GM19397 (cell line): ENCODE measurements at regions not wholly inside any gene's neighbourhood (a gene's known extent, or its start where the extent isn't known, plus 50 kb on each side); places are given as distances from the start of the nearest gene placed in this dataset.
"Not testable (repeated sequence)": the region's sequence is repeated elsewhere in the genome, so short reads cannot be mapped to it uniquely, and the experiment has no call there.

Experiments used
- ATAC-seq: cut with Tn5 transposase; IDR thresholded peaks from one replicate; pipeline ENCODE4 v1.9.1; 2021; ENCODE audit warnings: mild to moderate bottlenecking, moderate library complexity; ENCODE audit not compliant: unreplicated experiment

DNA sequence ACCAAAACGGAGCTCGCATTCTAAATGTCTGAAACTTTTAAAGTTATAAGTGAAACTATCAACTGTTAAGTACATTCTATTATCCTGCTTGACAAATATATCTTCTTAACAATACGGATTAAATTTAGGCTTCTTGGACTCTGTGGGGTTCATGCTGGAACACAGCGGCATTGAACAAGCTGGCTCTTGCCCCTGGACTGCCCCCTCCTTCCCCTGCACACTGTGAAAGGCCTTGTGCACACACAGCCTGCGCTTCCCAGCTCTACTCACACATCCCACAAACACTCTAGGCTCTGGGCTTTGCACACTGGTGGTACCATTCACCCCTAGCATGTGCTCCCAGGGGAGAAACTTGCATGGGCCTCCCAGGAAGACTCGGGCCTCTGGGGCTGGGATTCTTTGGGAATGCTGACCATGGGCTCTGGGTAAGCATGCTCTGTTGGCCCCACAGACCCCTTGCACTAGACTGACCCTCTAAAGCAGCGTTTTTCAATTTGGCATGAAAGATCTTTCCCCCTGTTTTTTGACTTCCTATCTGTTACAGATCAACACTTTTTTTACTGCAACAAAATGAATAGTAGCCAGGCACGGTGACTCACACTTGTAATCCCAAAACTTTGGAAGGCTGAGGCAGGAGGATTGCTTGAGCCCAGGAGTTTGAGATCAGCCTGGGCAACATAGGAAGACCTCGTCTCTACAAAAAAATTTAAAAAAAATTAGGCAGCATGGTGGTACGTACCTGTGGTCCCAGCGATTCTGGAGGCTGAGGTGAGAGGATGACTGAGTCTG lies 96.2 kb upstream of the CPM start:
- ATAC-seq = no peak

- ATAC-seq = no peak
These were observed 97.3 kb upstream of the CPM start for GRCh38 chr12:69030321-69030720.

GRCh38 chr12:69036533-69036932 lies 103.6 kb upstream of the CPM start:
- ATAC-seq = no peak

DNA sequence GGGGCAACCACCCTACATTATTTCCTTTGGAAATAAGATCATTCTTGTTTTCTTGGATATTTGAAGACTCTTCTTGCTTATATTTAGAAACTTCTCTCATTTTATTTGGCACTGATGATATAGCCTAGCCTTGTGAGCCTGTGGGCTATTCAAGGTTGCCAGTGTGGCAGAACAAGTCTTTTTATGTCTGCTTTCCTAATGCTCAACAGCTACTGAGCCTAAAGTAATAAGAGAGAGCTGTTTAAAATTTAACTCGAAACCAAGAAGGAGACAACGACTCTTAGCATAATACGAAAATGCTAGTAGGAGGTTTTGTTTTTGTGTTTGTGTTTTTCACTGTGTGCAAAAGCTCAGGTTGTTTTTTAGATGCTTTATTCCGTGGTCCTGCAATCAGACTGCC lies 104.0 kb upstream of the CPM start:
- ATAC-seq = no peak

DNA sequence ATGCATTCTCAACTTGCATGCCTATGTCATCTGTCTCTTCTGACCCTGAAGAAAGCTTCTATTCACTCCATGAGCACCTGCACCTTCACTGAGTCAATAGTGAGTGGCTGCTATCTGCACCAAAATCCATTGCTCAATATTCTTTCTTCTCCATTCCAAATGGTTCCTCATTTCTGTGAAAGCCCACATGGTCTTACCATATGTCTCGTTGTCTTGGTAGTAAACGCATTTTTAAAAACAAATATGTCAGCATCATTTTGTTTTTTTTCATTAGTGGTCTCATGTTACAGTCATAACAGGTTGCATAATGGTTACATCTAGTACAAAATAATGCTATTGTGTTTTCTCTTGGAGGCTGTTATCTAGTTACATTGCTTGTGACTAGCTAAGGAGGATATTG lies 106.9 kb upstream of the CPM start:
- no peak for ATAC-seq

- no peak for ATAC-seq
These were observed 109.6 kb upstream of the CPM start for GRCh38 chr12:69042557-69042956.

- ATAC-seq = no peak
These were observed 110.0 kb upstream of the CPM start for GRCh38 chr12:69042970-69043369.

DNA sequence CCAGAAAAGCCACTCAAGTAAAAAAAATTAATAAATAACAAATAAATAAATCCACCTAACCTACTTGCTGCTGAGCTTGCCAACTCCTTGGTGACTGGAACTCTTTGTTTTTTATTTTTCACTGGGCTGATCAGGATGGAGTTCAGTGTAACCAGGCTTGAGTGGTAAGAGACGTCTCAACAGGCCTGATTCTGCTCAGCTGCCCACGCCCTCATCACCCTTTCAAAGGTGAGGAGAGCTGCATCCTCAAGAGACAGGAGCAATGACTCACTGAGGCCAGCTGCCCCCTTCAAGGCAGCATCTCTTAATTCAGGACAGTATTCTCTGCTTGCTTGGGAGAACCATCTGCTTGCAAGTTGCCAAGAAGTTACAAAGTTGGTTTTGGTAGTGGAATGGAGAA lies 111.9 kb upstream of the CPM start:
- no peak for ATAC-seq

DNA sequence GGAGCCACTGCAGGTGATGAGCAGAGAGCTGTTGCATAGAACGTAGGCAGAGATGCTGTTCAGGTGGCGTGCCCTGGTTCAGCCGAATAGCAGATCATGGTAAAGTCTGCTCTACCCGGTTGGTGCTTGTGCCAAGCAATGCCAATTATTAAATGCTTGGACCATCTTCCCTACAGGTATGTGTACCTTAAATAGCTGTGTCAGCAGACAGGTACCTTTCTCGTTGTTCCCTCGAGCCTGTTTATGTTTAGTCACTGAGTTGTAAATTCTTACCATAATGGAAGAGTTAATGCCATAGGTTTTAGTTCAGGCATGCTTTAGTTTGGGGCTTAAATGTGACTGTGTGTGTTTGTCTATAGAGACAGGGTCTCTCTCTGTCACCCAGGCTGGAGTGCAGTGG lies 112.5 kb upstream of the CPM start:
- no peak for ATAC-seq

DNA sequence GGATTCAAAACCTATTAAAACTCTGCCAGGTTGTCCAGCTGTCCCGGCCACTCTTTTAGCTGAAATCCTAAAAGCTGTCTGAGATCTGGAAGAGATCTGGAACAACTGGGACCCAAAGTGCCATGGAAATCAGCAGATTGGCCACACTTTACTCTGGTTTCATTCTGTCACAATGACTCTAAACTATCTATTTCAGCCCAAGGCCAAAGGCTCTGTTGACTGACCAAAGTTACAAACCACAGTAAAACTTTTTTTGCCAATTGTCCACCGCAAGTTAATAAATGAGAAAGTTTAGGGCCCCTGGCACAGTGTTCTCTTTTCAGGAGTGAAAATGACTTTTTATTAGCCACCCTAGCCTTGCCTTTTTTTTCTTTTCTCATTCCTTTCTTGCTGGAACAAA lies 113.4 kb upstream of the CPM start:
- ATAC-seq = no peak

GRCh38 chr12:69046920-69047319 lies 113.9 kb upstream of the CPM start:
- no peak for ATAC-seq

GRCh38 chr12:69047990-69048389 lies 115.0 kb upstream of the CPM start:
- ATAC-seq = no peak

GRCh38 chr12:69049855-69050254 lies 116.9 kb upstream of the CPM start:
- not testable (repeated sequence) for ATAC-seq

DNA sequence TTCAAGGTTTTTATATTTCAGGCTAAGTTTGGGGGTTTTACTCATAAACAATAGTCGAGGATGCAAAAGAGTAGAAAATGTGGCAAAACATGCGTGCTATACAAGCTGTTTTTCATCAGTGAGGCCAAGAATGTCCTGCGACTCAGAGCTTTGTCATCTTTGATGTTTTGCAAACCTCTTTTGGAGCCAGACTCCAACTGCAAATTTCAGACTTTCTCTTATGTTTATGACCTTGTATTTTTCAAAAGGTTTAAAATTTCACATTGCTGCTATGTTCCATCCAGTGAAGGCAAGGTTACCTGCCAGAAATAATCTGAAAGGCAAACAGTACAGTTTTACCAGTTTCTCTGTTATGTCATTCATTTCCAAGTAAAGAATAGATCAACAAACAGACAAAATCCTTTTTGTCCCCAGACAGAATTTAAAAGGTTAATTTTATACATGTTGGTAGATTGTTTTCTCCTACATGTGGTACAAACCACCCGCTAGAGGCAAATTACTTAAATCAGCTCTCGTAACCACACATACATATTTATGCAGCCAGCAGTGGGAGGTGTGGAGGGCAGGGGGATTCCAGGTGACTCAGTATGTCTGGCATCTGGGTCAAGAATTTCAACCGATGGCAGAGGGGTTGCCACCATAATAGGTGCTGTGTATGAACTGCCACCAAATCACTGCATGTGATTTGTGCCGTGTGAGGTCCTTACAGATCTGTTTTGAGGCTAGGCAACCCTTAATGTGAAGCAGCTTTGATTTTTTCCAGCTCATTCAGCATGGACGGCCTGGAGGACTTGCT lies 119.8 kb upstream of the CPM start:
- no peak for ATAC-seq

DNA sequence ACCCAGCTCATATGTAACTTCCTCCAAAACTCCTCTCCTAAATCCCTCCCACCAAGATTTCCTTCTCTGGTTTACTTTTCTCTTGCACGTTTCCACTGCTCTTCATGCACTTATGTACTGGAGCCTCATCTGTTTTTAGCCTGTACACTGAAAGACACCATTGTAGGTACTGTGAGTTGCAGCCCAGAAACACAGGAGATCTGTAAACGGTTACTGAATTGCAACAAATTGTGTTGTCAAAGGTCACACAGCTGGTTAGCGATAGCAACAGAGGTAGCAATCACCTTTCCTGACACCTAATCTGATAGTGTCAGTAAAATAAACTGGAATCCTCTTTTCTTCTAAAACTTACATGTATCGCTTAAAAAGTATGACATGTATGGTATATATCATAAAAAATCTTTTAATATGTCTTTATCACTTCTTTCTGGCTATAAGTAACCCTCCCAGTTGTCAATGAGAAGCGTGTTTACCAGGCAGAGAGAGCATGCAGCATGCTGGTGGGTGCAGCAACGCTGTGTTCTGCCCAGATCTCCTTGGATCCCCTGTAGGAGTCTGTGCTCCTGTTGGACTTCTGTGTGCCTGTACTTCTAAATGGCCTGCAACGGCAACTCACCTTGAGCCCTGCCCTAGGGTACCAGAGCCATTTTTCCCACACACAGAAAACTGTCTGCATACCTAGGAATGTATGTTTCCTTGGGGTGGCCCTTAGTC lies 121.5 kb upstream of the CPM start:
- ATAC-seq = no peak

DNA sequence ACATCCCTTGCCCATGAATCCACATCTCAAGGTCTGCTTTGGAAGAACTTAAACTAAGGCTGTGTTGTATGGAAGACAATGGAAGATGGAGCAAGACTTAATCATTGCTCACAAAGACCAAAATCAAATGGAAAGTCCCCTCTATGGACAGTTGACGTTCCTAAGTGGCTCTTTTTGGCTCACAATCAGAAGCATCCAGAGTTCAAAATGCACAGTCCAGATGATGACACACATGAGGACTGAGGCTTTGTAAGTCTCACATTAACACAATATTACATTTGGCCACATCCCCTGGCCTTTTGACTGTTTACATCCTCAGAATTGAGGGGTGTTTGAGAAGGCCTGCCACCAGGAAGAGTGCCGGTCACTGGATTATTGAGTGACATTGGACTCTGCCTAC lies 122.3 kb upstream of the CPM start:
- ATAC-seq = no peak

DNA sequence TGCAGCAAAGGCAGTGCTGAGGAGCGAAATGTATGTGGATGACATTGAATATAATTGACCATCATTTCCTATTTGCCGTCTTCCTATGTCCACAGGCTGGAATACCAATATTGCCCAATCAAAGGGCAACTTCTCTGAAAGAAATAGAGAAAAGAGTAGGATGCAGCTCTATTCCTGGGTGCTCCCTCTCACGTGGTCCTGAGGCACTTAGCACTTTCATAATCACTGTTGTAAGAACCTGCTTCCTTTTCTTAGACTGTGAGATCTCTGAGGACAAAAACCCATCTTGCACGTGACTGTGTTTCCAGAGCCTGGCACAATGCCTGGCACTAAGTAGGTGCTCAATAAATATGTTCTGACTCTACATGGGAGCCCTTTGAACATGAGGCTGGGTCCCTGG lies 122.7 kb upstream of the CPM start:
- no peak for ATAC-seq

DNA sequence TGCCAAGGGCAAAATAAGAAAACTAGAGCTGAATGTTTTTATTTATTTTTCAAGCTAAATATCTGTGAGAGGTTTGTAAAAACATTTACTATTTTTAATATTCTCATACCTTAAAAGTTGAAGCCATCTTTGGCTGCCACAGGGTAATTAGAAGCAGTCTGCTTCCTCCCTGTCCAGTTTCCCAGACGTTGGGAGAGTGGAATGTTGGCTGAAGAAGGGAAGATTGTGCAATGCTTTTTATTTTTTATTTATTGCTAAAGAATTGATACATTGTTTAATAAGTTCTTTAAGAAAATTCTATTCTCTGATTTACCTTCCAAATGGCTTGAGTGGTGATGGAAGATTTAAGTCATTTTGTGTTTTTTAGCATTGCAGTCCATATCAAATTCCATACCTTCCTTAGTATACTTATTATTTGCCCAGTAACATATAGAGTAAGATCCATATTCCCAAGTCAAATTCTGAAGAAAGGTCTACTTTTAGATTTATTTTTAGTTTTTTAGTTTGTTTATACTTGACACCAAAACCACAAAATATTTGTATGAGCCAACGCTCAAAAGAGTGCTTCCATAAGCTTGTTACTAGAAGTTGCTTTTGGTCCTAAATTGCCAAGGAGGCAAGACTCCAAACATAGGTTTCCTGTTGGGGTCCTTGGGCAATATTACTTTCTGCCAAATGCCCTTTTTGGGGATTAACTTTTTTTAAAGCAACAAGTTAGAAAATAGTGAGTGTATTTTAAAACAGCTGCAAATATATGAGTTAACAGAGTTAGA lies 124.0 kb upstream of the CPM start:
- ATAC-seq = no peak

GRCh38 chr12:69057742-69058141 lies 124.8 kb upstream of the CPM start:
- no peak for ATAC-seq

- no peak for ATAC-seq
These were observed 126.8 kb upstream of the CPM start for GRCh38 chr12:69059465-69060457.
